ENCODE measurements at regions not wholly inside any gene's neighbourhood (a gene's known extent, or its start where the extent isn't known, plus 50 kb on each side); places are given as distances from the start of the nearest gene placed in this dataset.

- TF ChIP-seq CTCF (IDR thresholded peaks at IDR 0.05; ENCODE audit: low read depth, low read length, poor library complexity, severe bottlenecking) (no peak), EZH2phosphoT487 (IDR thresholded peaks at IDR 0.05; ENCODE audit: borderline replicate concordance, low read length) (no peak)
Measured at GRCh38 chr2:23250371-23250770, 134.6 kb upstream of the KLHL29 start.
